HuH-7 (cell line): ENCODE measurements at regions not wholly inside any gene's neighbourhood (a gene's known extent, or its start where the extent isn't known, plus 50 kb on each side); places are given as distances from the start of the nearest gene placed in this dataset.
"Not testable (repeated sequence)": the region's sequence is repeated elsewhere in the genome, so short reads cannot be mapped to it uniquely, and the experiment has no call there.

Experiments used
- DNase-seq: peaks from one replicate; pipeline ENCODE4 v3.0.0; 2011; ENCODE audit warnings: low spot score

DNA sequence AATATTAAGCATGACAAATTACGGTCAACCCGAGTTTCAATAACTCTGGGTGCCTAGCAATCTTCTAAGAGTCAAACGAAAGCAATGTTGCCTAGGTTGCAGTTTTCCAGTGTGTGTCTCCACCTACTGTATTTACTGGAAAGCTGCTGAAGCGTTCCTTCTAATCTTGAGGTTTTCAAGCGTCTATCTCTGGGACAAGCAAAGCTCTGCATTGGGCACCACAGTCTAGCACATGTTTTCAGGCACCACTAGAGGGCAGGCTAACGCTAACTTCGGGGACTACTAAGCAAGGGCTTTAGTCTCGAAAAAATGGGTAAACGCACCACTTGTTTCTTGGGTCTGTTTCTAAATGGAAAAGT lies 82.7 kb upstream of the KIF2A start:
- DNase-seq: not testable (repeated sequence)

DNA sequence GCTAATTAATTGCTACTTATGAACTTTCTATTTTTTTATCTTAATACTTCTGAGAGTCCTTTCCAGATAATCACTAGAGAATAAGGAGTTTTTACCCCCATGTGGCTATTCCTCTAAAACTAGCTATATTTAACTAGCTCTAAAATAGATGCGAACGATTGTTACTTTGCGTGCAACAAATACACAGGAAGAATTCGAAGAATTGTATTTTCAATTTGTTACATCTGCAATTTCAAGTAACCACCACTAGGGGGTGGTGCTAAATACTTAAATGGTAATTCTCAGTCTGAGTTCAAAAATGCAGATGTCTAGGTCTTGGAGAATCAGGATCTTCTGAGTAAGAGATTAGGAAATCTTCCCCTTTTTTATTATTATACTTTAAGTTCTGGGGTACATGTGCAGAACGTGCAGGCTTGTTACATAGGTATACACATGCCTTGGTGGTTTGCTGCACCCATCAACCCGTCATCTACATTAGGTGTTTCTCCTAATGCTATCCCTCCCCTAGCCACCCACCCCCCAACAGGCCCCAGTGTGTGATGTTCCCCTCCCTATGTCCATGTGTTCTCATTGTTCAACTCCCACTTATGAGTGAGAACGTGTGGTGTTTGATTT lies 80.9 kb upstream of the KIF2A start:
- not testable (repeated sequence) for DNase-seq

DNA sequence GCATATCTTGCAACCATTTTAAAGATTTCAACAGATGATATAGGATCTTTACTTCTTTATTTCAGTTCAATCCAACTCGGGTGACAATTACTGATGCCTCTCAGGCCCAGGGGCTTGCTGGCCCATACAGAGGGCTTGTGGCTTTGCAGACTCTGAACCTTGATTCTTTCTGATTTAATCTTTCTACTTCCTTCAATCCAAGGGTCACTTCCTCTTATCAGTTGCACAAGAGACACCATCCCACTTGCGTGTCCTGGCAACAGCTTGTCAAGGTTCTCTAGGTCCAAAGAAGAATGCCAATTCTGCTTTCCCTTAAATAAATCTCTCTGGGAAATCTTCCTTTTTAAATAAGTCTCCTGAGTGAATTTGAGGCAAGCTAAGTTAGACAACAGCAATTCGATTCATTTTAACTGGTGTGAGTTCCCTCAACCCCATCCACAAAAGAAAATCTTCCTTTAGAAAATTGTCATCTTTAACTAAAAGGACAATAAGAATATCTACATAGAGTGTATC lies 75.1 kb upstream of the KIF2A start:
- DNase-seq: not testable (repeated sequence)

DNA sequence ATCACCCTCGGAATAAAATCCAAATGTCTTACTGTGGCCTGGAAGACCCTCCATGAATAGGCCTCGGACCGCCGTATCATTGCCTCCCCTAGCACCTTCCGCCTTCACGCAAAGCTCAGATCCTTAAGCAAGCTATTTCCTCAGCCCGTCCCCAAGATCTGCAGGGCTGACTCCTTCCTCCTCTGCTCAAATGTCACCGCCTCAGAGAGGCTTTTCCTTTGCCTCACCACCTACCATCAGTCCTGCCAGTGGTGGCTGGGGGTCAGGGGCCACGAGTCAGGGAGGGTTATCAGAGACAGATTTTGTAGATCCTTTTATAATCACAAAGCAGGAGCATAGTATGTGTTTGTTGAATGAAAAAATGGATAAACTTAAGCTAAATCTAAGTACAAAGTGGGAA lies 74.4 kb upstream of the KIF2A start:
- DNase-seq: no peak

DNA sequence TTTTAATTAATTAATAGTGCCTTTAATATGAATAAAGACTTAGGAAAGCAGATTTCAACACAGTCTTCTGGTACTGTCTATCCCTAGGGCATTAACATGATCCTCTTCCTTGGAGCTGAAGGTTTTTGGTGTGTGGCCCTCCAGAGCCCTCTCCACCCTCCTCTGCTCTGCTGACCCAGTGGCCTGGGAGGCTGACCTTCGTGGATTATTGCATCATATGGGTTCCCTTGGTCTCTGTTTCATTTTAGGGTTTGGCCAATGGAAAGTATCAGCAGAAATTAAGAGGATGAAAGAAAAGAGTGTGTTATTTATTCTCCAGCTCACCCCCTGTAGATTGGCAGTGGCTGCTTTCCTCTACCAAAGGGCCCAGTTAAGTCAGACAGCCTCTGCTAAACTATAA lies 73.8 kb upstream of the KIF2A start:
- not testable (repeated sequence) for DNase-seq

DNA sequence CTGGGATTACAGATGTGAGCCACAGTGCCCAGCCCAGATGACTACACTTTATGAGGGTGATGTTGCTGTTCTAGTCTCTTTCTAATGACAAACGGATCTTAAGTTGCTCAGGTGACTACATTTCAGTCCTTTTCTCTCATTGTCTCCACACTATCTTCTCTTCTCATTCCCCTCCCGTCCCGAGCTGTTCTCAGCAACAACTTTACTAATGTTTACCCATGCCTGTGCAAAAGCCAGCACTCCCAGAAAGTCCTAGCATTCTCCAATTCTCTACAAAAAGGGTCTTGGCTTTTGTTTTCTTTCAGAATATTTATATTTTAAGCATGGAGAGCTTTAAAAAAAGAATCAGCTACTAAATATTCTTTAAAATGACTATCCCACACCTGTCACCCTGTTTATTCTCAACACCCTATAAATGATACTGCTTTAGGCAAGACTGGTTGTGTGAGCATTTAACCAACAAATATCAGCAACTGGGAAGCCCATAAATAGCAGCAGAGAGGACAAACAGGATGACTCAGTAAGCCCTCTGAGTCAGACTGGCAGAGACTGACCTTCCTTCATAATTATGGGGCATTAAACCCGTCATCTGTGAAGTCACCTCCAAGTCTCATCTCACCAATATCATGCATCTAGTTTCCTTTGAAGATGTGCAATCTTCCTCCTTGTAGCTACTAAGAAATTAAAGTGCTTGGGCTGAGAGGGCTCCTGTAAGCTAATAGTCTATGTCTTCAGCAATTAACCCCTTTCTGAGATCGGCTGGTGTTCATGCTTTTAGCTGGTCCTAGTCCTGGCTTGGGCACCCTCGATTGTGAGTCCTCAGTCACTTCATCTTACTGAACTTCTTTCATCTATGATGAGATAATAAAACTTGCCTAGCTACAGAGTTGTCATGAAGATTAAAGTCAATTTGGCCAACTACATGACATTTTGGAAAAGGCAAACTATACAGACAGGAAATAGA lies 72.6 kb upstream of the KIF2A start:
- DNase-seq: not testable (repeated sequence)

DNA sequence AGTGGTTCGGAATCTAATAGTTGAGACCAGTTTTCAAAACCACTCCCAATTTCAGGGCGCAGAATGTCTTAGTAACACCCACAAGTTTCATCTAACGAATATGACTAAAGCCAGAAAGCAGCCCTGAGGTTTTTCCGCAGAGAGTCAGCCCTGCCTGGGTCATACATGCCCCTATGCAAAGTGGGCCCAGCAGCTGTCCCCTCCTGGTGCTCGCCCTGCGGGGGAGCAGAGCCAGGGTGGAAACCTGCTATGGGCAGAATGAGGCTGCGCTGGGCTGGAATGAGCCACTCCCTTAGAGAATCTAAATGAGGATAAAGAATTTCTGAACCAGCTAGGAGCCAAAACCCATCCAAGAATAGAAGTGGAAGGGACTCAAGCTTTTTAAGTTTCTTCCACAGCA lies 69.4 kb upstream of the KIF2A start:
- not testable (repeated sequence) for DNase-seq

DNA sequence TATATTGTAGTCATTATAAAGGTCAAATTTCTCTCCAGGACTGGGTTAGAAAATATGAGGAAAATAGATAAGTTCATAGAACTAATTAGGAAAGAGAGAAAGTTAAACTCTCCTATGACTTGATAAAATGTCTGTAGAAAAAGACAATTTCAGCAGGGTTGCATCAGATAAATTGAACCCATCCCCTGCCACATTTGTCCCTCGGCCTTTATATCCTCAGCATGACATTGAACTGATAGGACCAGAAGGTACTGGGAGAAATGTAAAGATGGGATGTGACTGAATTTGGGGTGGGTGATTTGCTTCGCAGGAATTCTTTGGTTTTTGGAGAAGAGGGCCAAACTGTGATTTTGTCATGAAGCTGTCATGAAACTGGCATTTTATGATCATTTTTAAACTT lies 68.1 kb upstream of the KIF2A start:
- DNase-seq: not testable (repeated sequence)

DNA sequence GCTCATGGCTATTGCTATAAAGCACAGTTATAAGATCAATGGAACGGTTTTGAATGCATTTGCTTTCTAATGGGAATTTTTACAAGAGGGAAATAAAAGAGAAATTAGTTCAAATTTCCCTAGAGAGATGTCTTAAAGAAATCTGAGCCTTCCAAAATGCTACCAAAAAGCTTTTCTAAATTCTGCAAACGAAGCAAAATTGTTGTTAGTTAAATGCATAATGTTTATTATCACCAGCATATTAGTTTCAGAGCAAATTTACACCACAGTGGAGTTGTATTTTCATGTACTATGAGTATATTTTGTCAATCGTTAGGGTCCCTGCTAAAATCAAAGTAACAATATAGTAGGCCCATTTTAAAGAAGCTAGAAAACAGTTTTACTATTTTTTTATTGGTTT lies 67.4 kb upstream of the KIF2A start:
- not testable (repeated sequence) for DNase-seq

DNA sequence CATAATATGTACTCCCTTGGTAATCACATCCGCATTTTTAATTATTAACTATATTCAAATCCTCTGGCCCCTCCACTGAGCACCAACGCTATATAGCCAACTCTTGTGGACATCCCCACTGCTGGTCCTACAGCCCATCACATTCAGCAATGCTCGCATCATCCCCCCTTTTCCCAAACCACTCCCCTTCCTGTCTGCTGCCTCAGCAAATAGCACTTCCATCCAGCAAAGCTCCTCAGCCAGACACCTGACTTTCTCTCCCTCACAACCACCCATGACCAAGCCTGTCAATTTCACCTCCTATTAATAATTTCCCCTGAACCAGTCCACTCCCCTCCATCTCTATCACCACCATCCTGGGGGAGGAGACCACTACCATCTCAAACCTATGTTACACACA lies 65.5 kb upstream of the KIF2A start:
- not testable (repeated sequence) for DNase-seq

DNA sequence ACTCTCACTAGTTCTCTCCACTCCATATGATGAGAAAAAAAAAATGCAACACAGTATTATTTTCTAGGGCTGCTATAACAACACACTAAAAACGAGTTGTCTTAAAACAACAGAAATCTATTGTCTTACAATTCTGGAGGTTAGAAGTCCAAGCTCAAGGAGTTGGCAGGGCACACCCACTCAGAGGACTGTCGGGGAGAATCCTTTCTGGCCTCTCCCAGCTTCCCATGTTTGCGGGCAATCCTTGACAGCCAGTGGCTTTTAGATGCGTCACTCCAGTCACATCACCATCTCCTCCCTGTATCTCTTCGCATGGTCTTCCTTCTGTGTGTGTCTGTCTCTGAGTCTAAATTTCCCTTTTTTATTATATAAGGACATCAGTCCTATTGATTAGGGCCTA lies 64.0 kb upstream of the KIF2A start:
- DNase-seq: not testable (repeated sequence)

DNA sequence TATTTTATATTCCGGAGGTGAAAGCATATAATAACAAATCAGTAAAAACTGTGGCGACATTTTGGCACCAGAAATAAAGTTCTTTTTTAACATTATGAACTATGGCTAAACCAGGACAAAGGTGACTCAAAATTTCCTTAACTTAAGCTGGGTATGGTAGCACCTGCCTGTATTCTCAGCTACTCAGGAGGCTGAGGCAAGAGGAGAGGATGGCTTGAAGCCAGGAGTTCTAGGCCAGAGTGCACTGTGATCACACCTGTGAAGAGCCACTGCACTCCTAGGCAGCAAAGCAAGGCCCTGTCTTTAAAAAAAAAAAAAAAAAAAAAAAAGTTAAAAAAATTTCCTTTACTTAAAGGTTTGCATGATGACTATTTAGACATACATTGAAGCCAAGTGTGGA lies 63.0 kb upstream of the KIF2A start:
- DNase-seq: not testable (repeated sequence)

DNA sequence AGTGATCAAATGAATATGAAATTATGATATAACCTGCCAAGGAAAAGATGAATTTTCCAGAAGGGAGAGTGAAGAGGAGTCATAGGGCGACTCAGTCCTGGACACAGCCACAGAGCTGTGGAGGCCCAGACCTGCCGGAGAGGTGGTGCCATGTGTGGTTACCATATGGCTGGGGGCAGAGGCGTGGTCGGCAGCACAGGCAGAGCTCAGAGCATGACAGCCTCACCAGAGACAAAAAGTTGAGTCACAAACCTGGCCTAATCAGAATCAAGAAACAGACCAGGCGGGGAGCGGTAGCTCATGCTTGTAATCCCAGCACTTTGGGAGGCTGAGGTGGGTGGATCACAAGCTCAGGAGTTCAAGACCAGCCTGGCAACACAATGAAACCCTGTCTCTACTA lies 57.8 kb upstream of the KIF2A start:
- not testable (repeated sequence) for DNase-seq

DNA sequence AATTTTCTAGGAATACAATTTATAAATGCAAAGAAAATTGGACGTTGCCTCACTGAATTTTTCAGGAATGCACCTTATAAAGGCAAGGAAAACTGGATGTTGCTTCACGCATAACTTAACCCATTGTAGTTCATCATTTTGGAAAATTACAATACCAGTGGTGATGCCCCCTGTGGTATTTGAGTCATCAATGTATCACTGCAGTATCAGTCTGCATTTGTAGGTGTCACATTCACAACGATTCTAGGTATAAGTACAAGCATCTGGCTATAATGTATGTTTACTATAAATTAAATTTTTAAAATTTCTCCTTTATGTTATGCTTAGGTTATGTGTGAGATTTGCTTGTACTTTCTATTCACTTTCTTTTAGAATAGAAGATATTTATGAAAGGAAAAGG lies 55.9 kb upstream of the KIF2A start:
- not testable (repeated sequence) for DNase-seq

DNA sequence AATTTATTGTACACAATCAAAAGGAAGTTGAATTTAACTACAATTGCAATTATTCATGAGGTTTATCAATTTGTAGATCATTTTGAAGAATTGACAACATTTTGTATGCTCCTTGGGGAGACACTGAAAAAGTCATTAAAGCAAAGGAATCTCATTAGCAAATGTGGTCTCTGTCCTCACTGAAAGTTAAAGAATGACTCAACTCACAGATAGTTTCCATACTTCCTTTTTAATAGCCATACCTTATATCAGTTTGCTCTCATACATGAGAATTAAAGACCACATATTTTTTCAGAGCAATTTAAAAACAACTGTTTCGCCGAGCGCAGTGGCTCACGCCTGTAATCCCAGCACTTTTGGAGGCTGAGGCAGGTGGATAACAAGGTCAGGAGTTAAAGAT lies 55.1 kb upstream of the KIF2A start:
- DNase-seq: not testable (repeated sequence)

DNA sequence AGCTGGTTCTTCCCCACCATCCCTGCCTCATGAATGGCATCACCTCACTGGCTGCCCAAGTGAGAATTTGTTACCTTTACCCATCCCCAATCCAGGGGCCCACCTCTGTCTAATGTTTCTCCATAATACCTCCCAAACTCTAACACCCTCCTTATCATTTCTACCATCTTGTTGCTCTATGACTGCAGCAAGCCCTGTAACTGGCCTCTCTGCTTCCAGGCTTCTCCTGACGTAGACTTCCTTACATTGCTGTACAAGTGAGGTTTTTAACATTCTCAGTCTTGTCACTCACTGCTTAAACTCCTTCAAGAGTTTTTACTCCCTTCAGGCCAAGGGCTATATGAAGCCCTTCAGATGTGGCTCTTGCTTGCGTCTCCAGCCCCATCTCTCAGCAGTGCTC lies 53.5 kb upstream of the KIF2A start:
- DNase-seq: not testable (repeated sequence)

DNA sequence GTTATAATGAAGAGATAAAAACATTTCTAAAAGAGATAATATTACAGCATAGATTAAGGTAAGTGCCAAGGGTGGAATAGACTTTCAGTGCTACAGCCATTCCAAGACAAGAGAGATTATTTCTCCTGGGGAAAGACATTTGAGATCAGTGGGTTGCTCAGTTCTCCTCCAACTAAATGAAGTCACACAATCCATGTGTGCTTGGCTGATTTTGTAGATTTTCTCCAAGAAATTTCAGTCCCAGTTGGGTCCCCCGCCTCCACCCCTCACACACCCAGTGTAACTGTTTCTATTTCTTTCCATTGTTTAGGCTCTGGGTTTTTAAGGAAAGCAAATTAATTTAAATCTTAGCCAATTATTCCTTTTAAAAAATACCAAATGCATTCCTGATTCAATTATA lies 50.5 kb upstream of the KIF2A start:
- not testable (repeated sequence) for DNase-seq

DNA sequence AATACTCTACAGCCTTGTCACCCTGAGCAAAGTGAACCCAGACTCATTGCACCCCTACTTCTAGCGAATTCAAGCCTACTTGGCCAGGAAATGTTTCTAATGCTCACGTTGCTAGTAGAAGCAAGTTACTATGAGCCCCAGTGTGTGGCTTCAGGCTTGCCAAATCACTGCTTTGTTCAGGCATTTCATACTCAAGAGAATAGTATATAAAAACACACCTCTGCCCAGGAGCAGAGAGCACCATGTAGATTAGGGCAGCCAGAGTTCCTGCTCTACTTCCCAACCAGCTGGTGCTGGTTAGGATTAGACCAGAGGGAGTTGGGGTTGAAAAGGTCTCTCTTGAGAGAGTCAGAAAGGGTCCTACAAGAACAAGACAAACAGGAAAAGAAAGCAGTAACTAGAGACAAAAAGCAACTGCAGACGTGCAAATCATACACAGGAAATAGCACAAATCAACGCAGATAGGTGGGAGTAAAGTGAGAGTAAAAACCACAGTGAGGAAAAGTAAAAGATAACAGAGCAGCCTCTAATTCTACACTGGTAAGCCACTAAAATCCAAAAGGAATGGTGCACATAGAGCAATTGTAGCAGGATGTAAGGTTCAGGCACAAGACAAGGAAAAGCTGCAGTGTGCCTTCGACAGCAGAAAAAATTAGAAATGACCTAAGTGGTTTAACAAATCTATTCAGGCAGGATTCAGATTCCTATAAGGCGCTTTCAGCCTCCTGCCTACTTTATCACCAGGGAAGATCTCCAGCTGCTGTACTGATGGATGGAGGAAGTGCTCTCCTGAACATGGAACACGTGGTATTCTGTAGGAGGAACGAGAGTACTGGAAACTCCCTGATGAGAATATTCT lies 49.6 kb upstream of the KIF2A start:
- no peak for DNase-seq
